ENCODE measurements at regions not wholly inside any gene's neighbourhood (a gene's known extent, or its start where the extent isn't known, plus 50 kb on each side); places are given as distances from the start of the nearest gene placed in this dataset.
"Not testable (repeated sequence)": the region's sequence is repeated elsewhere in the genome, so short reads cannot be mapped to it uniquely, and the experiment has no call there.

DNA sequence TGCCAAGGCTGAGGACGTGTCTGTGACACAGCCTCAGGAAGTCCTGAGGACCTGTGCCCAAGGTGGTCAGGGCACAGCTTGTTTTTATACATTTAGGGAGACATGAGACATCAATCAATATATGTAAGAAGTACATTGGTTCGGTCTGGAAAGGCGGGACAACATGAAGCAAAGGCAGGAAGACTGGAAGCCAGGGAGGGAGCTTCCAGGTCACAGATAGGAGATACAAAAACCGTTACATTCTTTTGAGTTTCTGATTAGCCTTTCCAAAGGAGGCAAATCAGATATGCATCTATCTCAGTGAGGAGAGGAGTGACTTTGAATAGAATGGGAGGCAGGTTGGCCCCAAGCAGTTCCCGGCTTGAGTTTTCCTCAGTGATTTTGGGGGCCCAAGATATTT, 127.1 kb upstream of the SGCG start:
- not testable (repeated sequence) for TF ChIP-seq EZH2 (IDR thresholded peaks at IDR 0.05; ENCODE audit: low read length, missing control alignments)
- TF ChIP-seq, protein P1, sequence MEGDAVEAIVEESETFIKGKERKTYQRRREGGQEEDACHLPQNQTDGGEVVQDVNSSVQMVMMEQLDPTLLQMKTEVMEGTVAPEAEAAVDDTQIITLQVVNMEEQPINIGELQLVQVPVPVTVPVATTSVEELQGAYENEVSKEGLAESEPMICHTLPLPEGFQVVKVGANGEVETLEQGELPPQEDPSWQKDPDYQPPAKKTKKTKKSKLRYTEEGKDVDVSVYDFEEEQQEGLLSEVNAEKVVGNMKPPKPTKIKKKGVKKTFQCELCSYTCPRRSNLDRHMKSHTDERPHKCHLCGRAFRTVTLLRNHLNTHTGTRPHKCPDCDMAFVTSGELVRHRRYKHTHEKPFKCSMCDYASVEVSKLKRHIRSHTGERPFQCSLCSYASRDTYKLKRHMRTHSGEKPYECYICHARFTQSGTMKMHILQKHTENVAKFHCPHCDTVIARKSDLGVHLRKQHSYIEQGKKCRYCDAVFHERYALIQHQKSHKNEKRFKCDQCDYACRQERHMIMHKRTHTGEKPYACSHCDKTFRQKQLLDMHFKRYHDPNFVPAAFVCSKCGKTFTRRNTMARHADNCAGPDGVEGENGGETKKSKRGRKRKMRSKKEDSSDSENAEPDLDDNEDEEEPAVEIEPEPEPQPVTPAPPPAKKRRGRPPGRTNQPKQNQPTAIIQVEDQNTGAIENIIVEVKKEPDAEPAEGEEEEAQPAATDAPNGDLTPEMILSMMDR (conservative IDR thresholded peaks at IDR 0.05 in 1 of 2, IDR thresholded peaks at IDR 0.05 in 1 of 2; ENCODE audit: low read depth in 1 of 2, low read length in 2 of 2), result not testable (repeated sequence)
